ENCODE measurements at regions not wholly inside any gene's neighbourhood (a gene's known extent, or its start where the extent isn't known, plus 50 kb on each side); places are given as distances from the start of the nearest gene placed in this dataset.

DNA sequence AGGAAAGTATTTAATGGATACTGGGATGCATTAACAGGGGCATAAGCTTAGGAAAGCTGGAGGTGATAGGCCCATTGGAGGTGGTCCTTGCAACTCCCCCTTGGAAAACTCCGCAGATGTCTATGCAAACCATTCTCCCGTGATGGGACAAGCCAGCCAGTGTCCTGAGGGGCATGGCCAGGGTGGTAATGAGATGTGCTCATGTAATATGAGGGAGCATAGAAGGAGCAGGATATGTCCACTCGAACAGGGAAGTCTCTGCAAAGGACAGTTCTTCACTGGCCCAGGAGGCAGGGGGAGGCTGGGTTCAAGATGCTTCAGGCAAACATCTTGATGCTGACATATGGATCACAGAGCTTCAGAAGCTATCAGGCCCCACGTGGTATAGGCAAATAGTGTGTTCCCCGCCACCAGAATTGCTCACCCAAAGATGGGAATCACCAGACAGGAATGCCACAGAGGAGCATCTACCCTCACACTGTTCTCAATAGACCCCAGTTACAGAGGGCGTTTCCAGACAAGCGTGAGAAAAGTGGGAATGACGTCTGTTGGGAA is 201.6 kb upstream of the CDH4 start:
- Histone ChIP-seq H4K20me1 (ENCODE audit: insufficient read depth) (no peaks in the 10 kb centered on the region), H3K9me2 (no peaks in the 10 kb centered on the region), H3K36me3 (replicated peaks in 1 of 2; ENCODE audit: control insufficient read depth in 1 of 2, insufficient read depth in 2 of 2, low read length in 1 of 2) (no peaks in the 10 kb centered on the region), H3K9me3 (no peaks in the 10 kb centered on the region), H3K27me3 (ENCODE audit: insufficient read depth) (no peaks in the 10 kb centered on the region), H3F3A (replicated peaks; ENCODE audit: insufficient read depth) (no peaks in the 10 kb centered on the region), H3K4me2 (no peak overlapping the region), H3K27ac (ENCODE audit: low read depth in 2 of 2, low read length in 1 of 2) (no peak overlapping the region), H3K4me3 (ENCODE audit: low read depth in 2 of 2, low read length in 1 of 2) (no peak overlapping the region), H3K9ac (no peak overlapping the region), H3K4me1 (ENCODE audit: control insufficient read depth in 1 of 2, insufficient read depth in 2 of 2, low read depth in 1 of 2, low read length in 1 of 2) (no peaks in the 10 kb centered on the region), H3K79me2 (ENCODE audit: insufficient read depth) (no peaks in the 10 kb centered on the region), H2AFZ (ENCODE audit: low read depth) (no peak overlapping the region)
- POLR2A ChIA-PET = no interaction called here
- DNase-seq = no peak
- TF ChIP-seq FOXJ3 (CRISPR knock-in tag; IDR thresholded peaks at IDR 0.05) (no peak), ELF1 (IDR thresholded peaks at IDR 0.05) (no peak), TCF12 (IDR thresholded peaks at IDR 0.05) (no peak), NRF1 (IDR thresholded peaks at IDR 0.05; ENCODE audit: low read depth, low read length) (no peak), RCOR1 (IDR thresholded peaks at IDR 0.05; ENCODE audit: low read length) (no peak), RXRA (IDR thresholded peaks at IDR 0.05; ENCODE audit: borderline replicate concordance, low read depth) (no peak), SMC3 (IDR thresholded peaks at IDR 0.05; ENCODE audit: low read depth, low read length) (no peak), CHD2 (IDR thresholded peaks at IDR 0.05; ENCODE audit: low read length, partially characterized antibody) (no peak), GATA2 (CRISPR knock-in tag; IDR thresholded peaks at IDR 0.05) (no peak), FOSL2 (IDR thresholded peaks at IDR 0.05; ENCODE audit: borderline replicate concordance, low read depth) (no peak)
- TF ChIP-seq, protein P1, sequence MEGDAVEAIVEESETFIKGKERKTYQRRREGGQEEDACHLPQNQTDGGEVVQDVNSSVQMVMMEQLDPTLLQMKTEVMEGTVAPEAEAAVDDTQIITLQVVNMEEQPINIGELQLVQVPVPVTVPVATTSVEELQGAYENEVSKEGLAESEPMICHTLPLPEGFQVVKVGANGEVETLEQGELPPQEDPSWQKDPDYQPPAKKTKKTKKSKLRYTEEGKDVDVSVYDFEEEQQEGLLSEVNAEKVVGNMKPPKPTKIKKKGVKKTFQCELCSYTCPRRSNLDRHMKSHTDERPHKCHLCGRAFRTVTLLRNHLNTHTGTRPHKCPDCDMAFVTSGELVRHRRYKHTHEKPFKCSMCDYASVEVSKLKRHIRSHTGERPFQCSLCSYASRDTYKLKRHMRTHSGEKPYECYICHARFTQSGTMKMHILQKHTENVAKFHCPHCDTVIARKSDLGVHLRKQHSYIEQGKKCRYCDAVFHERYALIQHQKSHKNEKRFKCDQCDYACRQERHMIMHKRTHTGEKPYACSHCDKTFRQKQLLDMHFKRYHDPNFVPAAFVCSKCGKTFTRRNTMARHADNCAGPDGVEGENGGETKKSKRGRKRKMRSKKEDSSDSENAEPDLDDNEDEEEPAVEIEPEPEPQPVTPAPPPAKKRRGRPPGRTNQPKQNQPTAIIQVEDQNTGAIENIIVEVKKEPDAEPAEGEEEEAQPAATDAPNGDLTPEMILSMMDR (IDR thresholded peaks at IDR 0.05) = no peak
- CTCF ChIA-PET = no interaction called here
- WGBS (ENCODE audit: low lambda C conversion rate) = 20% methylated on average over 8 of the region's 8 CpGs

DNA sequence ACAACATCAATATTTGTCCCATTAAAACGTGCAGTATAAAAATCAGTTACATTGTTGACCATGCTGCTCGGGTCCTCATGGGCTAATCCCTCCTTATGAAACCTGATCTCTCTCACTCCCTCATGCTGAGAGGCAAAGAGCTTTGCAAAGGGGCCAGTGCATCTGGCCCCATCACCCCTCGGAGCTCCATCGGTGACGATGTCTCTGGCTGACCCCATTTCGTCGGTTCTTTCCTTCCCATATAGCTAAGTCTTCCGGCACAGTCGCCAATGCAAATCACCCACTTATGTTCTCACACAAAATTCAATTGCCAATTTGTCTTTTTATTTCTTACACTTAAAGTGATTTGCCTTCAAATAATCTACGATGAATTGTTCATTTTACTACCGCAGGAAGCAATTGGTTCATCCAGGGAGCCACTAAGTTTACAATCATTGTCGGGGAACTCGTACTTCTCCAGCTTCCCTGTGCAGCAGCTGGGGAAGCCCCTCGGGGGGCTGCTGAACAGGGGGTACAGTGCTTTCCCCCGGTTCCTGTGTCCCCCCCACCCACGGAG is 199.8 kb upstream of the CDH4 start:
- H3F3A ChIP-seq (replicated peaks; ENCODE audit: insufficient read depth) = no peaks in the 10 kb centered on the region
- ChIA-PET CTCF (no interaction called here), POLR2A (no interaction called here)
- H3K9ac ChIP-seq = no peak overlapping the region
- no peak overlapping the region for H2AFZ ChIP-seq (ENCODE audit: low read depth)
- H3K36me3 ChIP-seq (replicated peaks in 1 of 2; ENCODE audit: control insufficient read depth in 1 of 2, insufficient read depth in 2 of 2, low read length in 1 of 2) = no peaks in the 10 kb centered on the region
- H3K9me2 ChIP-seq = no peaks in the 10 kb centered on the region
- no peaks in the 10 kb centered on the region for H3K79me2 ChIP-seq (ENCODE audit: insufficient read depth)
- H3K4me1 ChIP-seq (ENCODE audit: control insufficient read depth in 1 of 2, insufficient read depth in 2 of 2, low read depth in 1 of 2, low read length in 1 of 2) = no peaks in the 10 kb centered on the region
- no peaks in the 10 kb centered on the region for H3K27me3 ChIP-seq (ENCODE audit: insufficient read depth)
- no peaks in the 10 kb centered on the region for H3K9me3 ChIP-seq
- no peaks in the 10 kb centered on the region for H4K20me1 ChIP-seq (ENCODE audit: insufficient read depth)
- H3K4me3 ChIP-seq (ENCODE audit: low read depth in 2 of 2, low read length in 1 of 2) = no peak overlapping the region
- DNase-seq = no peak
- TF ChIP-seq GABPA (IDR thresholded peaks at IDR 0.05; ENCODE audit: low read depth) (no peak), NFIC (IDR thresholded peaks at IDR 0.05; ENCODE audit: borderline replicate concordance) (no peak), EZH2phosphoT487 (IDR thresholded peaks at IDR 0.05; ENCODE audit: borderline replicate concordance, low read depth) (no peak), RAD21 (IDR thresholded peaks at IDR 0.05; ENCODE audit: low read length) (no peak), TAF1 (IDR thresholded peaks at IDR 0.05; ENCODE audit: borderline replicate concordance, low read depth, low read length) (no peak), MXI1 (IDR thresholded peaks at IDR 0.05; ENCODE audit: low read depth, low read length) (no peak), CHD2 (IDR thresholded peaks at IDR 0.05; ENCODE audit: low read length, partially characterized antibody) (no peak), FOXM1 (IDR thresholded peaks at IDR 0.05; ENCODE audit: low read depth) (no peak), FOXJ3 (CRISPR knock-in tag; IDR thresholded peaks at IDR 0.05) (no peak)
- TF ChIP-seq, protein P2, sequence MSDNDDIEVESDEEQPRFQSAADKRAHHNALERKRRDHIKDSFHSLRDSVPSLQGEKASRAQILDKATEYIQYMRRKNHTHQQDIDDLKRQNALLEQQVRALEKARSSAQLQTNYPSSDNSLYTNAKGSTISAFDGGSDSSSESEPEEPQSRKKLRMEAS (IDR thresholded peaks at IDR 0.05; ENCODE audit: low read depth) = no peak
- TF ChIP-seq, protein P3, sequence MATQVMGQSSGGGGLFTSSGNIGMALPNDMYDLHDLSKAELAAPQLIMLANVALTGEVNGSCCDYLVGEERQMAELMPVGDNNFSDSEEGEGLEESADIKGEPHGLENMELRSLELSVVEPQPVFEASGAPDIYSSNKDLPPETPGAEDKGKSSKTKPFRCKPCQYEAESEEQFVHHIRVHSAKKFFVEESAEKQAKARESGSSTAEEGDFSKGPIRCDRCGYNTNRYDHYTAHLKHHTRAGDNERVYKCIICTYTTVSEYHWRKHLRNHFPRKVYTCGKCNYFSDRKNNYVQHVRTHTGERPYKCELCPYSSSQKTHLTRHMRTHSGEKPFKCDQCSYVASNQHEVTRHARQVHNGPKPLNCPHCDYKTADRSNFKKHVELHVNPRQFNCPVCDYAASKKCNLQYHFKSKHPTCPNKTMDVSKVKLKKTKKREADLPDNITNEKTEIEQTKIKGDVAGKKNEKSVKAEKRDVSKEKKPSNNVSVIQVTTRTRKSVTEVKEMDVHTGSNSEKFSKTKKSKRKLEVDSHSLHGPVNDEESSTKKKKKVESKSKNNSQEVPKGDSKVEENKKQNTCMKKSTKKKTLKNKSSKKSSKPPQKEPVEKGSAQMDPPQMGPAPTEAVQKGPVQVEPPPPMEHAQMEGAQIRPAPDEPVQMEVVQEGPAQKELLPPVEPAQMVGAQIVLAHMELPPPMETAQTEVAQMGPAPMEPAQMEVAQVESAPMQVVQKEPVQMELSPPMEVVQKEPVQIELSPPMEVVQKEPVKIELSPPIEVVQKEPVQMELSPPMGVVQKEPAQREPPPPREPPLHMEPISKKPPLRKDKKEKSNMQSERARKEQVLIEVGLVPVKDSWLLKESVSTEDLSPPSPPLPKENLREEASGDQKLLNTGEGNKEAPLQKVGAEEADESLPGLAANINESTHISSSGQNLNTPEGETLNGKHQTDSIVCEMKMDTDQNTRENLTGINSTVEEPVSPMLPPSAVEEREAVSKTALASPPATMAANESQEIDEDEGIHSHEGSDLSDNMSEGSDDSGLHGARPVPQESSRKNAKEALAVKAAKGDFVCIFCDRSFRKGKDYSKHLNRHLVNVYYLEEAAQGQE (IDR thresholded peaks at IDR 0.05; ENCODE audit: low read depth, low read length) = no peak
- no peak overlapping the region for H3K27ac ChIP-seq (ENCODE audit: low read depth in 2 of 2, low read length in 1 of 2)
- 49% methylated on average over 15 of the region's 16 CpGs for WGBS (ENCODE audit: low lambda C conversion rate)
- H3K4me2 ChIP-seq = no peak overlapping the region

Measured in SK-N-SH (cell line).